Ovary (tissue), 7 donors: ENCODE measurements at regions not wholly inside any gene's neighbourhood (a gene's known extent, or its start where the extent isn't known, plus 50 kb on each side); places are given as distances from the start of the nearest gene placed in this dataset.

ENCODE experiments used
- DNase-seq, 5 donors: peaks; one replicate each; pipeline ENCODE4 v3.0.0-alpha.2; 2019 to 2020
- H3K27ac ChIP-seq, 2 donors: fragments of 200-600 bp; one replicate each; pipeline versions ENCODE4 v1.5.1 to v1.8.0; 2019 to 2022
- H3K27me3 ChIP-seq: fragments of 200-600 bp; one replicate; pipeline ENCODE4 v1.8.0; 2022
- H3K36me3 ChIP-seq: fragments of 200-600 bp; sonication (generic); one replicate; pipeline ENCODE4 v1.5.1; 2019
- H3K4me1 ChIP-seq: one replicate; pipeline ENCODE4 v1.8.1; 2013; ENCODE audit warnings: mild to moderate bottlenecking, moderate library complexity; ENCODE audit not compliant: insufficient read depth
- H3K4me3 ChIP-seq: fragments of 200-600 bp; sonication (generic); one replicate; pipeline ENCODE4 v1.5.1; 2017
- H3K9me3 ChIP-seq, 2 donors: fragments of 200-600 bp in 1 of 2; sonication (generic) in 1 of 2; one replicate each; pipeline versions ENCODE4 v1.5.1 to v1.8.1; 2013 to 2019; ENCODE audit warnings: mild to moderate bottlenecking in 1 of 2, moderate library complexity in 1 of 2
- EP300 ChIP-seq: sonication (generic); formaldehyde crosslinking; IDR thresholded peaks from one replicate; pipeline ENCODE4 v1.6.1; 2017; ENCODE audit warnings: antibody characterized with exemption
- POLR2A ChIP-seq: fragments of 450-650 bp; IDR thresholded peaks from one replicate; pipeline ENCODE4 v1.6.1; 2017; ENCODE audit warnings: antibody characterized with exemption, mild to moderate bottlenecking, moderate library complexity
- WGBS, 3 donors: extraction: QIAGEN DNeasy Blood & Tissue Kit in 1 of 3; methylation state at CpG; one replicate each; pipeline versions ENCODE4 v1.1.5 to v1.1.7; 2013 to 2017; 5-methylcytosine and 5-hydroxymethylcytosine counted together
- intact Hi-C, 4 donors: fragments of 100-400 bp; cut with DNase I; formaldehyde crosslinking; loops; one replicate each; pipeline versions ENCODE4 v1.11.0 to v1.15.1; 2022 to 2023
- TF ChIP-seq, protein P1 (sequence below), 3 donors: fragments of 450-650 bp in 2 of 3; fragments of 200-600 bp in 1 of 3; IDR thresholded peaks; one replicate each; pipeline versions ENCODE4 v1.5.1 to v1.8.0; 2016 to 2022; ENCODE audit warnings: antibody characterized with exemption in 3 of 3, mild to moderate bottlenecking in 1 of 3
- donor health status: DM: no; HTN: no; CAD: no; lungs with moderate emphysema.
- donor health status: DM: no; HTN: no; CAD: no.
- donor health status: Bipolar disorder and iron deficiency.
- donor health status: DM: no; HTN: no; CAD: no.
- donor health status: DM: yes; HTN: yes; CAD: no.

DNA sequence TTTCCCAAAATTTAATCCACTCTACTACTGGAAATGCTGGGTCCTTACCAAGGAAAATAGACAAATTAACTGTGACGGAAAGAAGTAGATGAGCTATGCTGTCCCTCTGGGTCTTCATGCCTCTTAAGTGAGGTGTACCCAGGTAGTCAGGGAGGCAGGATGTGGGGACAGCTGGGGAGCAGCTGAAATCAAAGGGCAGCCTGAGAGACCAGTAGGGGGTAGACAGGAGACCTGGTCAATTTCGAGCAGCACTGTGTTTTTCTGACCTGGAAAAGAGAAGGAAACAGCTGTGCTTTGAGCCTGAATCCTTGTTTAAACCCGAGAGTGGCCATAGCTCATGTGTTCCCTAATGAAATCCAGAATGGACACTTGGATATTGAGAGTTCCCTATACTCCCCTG is 587.3 kb downstream of the EFNB2 start:
- H3K27ac ChIP-seq, result no peak overlapping the region
- H3K4me1 ChIP-seq, result no peaks in the 10 kb centered on the region
- 72 to 75% (median 74%) methylated on average over 3 of the region's 3 CpGs for WGBS, 3 donors
- intact Hi-C loops, result no loop called here
- no peak overlapping the region for H3K4me3 ChIP-seq
- H3K36me3 ChIP-seq, result no peaks in the 10 kb centered on the region
- H3K27me3 ChIP-seq, result no peaks in the 10 kb centered on the region
- DNase-seq, result no peak
- no peaks in the 10 kb centered on the region for H3K9me3 ChIP-seq
- TF ChIP-seq EP300, result no peak
- TF ChIP-seq, protein P1, sequence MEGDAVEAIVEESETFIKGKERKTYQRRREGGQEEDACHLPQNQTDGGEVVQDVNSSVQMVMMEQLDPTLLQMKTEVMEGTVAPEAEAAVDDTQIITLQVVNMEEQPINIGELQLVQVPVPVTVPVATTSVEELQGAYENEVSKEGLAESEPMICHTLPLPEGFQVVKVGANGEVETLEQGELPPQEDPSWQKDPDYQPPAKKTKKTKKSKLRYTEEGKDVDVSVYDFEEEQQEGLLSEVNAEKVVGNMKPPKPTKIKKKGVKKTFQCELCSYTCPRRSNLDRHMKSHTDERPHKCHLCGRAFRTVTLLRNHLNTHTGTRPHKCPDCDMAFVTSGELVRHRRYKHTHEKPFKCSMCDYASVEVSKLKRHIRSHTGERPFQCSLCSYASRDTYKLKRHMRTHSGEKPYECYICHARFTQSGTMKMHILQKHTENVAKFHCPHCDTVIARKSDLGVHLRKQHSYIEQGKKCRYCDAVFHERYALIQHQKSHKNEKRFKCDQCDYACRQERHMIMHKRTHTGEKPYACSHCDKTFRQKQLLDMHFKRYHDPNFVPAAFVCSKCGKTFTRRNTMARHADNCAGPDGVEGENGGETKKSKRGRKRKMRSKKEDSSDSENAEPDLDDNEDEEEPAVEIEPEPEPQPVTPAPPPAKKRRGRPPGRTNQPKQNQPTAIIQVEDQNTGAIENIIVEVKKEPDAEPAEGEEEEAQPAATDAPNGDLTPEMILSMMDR (IDR thresholded peaks at IDR 0.05), result no peak
- no peak for TF ChIP-seq POLR2A

DNA sequence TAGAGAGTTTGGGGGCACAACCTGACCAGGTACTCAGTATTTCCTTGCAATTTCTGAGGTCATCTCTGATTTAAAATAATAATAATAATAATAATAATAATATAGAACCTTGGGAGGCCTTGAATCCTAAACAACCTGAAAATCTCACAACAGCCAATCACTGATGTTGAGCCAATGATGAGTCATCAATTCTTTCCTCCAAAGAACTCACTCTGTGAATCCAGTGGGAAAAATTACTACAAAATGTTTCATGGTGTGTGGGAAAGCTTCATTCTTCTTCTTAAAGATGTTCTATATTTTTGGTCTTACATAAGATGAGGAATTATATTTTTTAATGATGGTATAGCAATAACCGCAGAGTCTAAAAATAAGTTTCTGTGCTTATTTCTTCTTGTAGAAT is 594.6 kb downstream of the EFNB2 start:
- no peaks in the 10 kb centered on the region for H3K4me1 ChIP-seq
- H3K27me3 ChIP-seq, result no peaks in the 10 kb centered on the region
- H3K4me3 ChIP-seq, result no peak overlapping the region
- intact Hi-C loops, result no loop called here
- TF ChIP-seq, protein P1 (IDR thresholded peaks at IDR 0.05), result no peak
- no peak for TF ChIP-seq POLR2A
- TF ChIP-seq EP300, result no peak
- no peaks in the 10 kb centered on the region for H3K36me3 ChIP-seq
- DNase-seq, result no peak
- H3K9me3 ChIP-seq, result no peaks in the 10 kb centered on the region
- H3K27ac ChIP-seq, result no peak overlapping the region
- 95 to 98% (median 97%) methylated on average over 1 of the region's 1 CpG for WGBS, 3 donors

DNA sequence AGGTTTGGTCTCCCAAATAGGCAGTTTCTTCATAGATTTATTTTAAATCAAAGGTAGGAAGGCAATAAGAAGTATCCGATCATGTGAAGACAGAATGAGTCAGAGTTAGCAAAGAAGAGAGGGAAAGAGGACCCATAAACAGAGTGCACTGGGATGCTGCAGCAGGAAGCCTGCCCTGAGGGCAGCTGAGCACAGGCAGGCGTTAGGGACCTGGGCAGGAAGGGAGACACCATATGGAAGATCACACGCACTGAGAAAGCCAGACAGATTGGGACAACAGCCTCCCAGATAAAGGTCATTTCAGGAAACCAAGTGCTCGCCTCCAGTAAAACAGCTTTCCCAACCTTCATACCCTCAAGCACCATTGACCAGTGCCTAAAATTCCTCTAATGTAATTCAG is 598.0 kb downstream of the EFNB2 start:
- Histone ChIP-seq H3K9me3 (no peaks in the 10 kb centered on the region), H3K4me3 (no peak overlapping the region), H3K4me1 (no peaks in the 10 kb centered on the region), H3K27ac (no peak overlapping the region), H3K36me3 (no peaks in the 10 kb centered on the region), H3K27me3 (no peaks in the 10 kb centered on the region)
- WGBS, 3 donors, result 52 to 64% (median 56%) methylated on average over 4 of the region's 4 CpGs
- intact Hi-C loops, result no loop called here
- TF ChIP-seq, protein P1 (IDR thresholded peaks at IDR 0.05), result no peak
- DNase-seq, result no peak

DNA sequence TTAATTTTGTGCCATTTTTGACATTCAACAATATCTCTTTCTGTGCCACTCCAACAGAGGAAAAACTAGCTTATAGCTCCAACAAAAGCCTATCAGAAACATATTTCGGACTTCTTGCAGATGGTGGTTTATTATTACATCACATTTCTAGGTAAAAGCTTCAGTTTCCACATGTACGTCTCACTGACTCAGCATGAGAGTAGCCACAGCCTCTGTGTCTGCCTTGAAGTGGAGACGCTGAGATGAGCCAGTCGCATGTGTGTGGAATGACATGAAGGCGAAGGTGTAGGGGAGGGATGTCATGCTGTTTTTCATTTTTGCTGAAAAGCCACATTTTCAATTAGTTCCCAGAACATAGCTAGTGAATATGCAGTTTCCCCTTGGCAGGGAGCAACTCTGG is 598.6 kb downstream of the EFNB2 start:
- 88 to 95% (median 94%) methylated on average over 5 of the region's 5 CpGs for WGBS, 3 donors
- Histone ChIP-seq H3K27ac (no peak overlapping the region), H3K9me3 (no peaks in the 10 kb centered on the region), H3K4me3 (no peak overlapping the region), H3K36me3 (no peaks in the 10 kb centered on the region), H3K4me1 (no peaks in the 10 kb centered on the region), H3K27me3 (no peaks in the 10 kb centered on the region)
- TF ChIP-seq, protein P1 (IDR thresholded peaks at IDR 0.05), result no peak
- TF ChIP-seq EP300, result no peak
- TF ChIP-seq POLR2A, result no peak
- intact Hi-C loops, result no loop called here
- no peak for DNase-seq

DNA sequence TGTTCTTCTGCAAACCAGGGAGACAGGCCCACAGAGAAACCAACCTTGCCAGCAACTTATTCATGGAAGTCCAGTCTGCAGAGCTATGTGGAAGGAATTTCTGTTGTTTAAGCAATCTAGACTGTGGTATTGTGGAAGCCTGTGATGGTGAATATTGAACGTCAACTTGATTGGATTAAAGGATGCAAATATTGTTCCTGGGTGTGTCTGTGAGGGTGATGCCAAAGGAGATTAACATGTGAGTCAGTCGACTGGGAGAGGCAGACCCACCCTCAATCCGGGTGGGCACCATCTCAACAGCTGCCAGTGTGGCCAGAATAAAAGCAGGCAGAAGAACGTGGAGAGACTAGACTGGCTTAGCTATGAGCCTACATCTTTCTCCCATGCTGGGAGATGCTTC is 606.0 kb downstream of the EFNB2 start:
- no peak overlapping the region for H3K27ac ChIP-seq
- no peak for DNase-seq
- no peaks in the 10 kb centered on the region for H3K27me3 ChIP-seq
- no peaks in the 10 kb centered on the region for H3K9me3 ChIP-seq
- no peaks in the 10 kb centered on the region for H3K4me1 ChIP-seq
- TF ChIP-seq EP300, result no peak
- no peaks in the 10 kb centered on the region for H3K36me3 ChIP-seq
- 85 to 96% (median 90%) methylated on average over 4 of the region's 4 CpGs for WGBS, 3 donors
- intact Hi-C loops, result no loop called here
- no peak overlapping the region for H3K4me3 ChIP-seq
